Retinal pigment epithelial cell (primary cell): ENCODE measurements at regions not wholly inside any gene's neighbourhood (a gene's known extent, or its start where the extent isn't known, plus 50 kb on each side); places are given as distances from the start of the nearest gene placed in this dataset.

Source experiments
- DNase-seq: peaks from one replicate; pipeline ENCODE4 v3.0.0-alpha.2; 2010; ENCODE audit warnings: low read depth
- H3K4me3 ChIP-seq: 2 replicates; pipeline ENCODE4 v1.5.1; 2011; ENCODE audit warnings: mild to moderate bottlenecking, low read length, control low read depth, moderate library complexity
- TF ChIP-seq, protein P1 (sequence below): conservative IDR thresholded peaks from 2 replicates; pipeline ENCODE4 v1.5.1; 2011; ENCODE audit warnings: low read depth, low read length, control low read depth, inconsistent platforms

DNA sequence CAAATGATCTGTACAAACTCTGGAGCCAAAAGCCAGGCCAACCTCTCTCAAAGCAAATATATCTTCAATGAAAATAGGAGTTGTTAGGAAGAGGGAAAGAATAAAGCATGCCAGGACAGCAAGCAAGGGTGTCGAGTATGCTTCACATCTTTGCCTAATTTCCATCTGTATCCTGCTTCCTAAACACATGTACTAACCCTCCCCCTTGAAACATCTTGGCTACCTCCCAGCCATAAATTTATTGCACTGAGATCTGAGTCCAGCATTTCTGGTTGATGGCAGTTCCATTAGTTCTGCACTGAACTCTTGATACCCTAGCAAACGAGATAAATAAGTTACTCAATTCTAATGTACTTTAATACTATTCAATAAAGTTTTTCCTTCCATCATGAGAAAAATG, 430.5 kb upstream of the TRAM1L1 start:
- H3K4me3 ChIP-seq, result no peak overlapping the region
- TF ChIP-seq, protein P1, sequence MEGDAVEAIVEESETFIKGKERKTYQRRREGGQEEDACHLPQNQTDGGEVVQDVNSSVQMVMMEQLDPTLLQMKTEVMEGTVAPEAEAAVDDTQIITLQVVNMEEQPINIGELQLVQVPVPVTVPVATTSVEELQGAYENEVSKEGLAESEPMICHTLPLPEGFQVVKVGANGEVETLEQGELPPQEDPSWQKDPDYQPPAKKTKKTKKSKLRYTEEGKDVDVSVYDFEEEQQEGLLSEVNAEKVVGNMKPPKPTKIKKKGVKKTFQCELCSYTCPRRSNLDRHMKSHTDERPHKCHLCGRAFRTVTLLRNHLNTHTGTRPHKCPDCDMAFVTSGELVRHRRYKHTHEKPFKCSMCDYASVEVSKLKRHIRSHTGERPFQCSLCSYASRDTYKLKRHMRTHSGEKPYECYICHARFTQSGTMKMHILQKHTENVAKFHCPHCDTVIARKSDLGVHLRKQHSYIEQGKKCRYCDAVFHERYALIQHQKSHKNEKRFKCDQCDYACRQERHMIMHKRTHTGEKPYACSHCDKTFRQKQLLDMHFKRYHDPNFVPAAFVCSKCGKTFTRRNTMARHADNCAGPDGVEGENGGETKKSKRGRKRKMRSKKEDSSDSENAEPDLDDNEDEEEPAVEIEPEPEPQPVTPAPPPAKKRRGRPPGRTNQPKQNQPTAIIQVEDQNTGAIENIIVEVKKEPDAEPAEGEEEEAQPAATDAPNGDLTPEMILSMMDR, result no peak
- DNase-seq, result no peak

- TF ChIP-seq, protein P1, result no peak
- H3K4me3 ChIP-seq, result no peak overlapping the region
- no peak for DNase-seq
Observed at GRCh38 chr4:117527601-117528000, 442.2 kb upstream of the TRAM1L1 start.

- TF ChIP-seq, protein P1, result no peak
- H3K4me3 ChIP-seq, result no peak overlapping the region
- no peak for DNase-seq
Observed at GRCh38 chr4:117529401-117529800, 444.0 kb upstream of the TRAM1L1 start.

DNA sequence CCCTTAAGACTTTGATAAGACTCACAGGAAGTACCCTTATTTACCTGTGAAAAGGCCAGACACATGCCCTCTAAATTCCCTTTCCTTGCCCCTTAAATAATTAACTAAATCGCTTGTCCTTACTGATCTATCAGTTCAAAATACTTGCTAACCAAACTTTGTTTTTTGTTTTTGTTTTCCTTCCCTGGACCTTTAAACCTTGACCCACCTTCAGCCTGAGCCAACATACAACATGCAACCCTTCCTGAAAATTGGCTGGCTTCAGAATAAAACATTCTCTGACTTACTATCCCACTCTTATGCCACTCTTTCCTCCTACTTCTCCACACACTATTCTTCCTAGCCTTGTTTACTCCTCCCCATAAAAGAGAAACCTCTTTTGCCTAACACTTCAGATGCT, 448.1 kb upstream of the TRAM1L1 start:
- TF ChIP-seq, protein P1, result no peak
- DNase-seq, result no peak
- no peak overlapping the region for H3K4me3 ChIP-seq

DNA sequence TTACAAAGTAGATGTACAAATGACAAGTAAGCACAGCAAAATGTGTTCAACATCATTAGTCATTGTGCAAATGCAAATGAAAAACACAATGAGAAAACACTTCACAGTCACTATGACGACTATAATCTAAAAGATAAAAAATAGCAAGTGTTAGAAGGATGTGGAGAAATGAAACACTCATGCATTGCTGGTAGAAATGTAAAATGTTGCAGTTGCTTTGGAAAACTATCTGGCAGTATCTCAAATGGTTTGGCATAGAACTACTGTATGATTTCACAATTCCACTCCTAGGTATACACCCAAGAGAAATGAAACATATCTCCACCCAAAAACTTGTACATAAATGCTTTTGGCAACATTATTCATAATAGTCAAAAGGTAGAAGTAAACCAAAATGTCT, 459.7 kb upstream of the TRAM1L1 start:
- no peak overlapping the region for H3K4me3 ChIP-seq
- DNase-seq, result no peak
- TF ChIP-seq, protein P1, result no peak

DNA sequence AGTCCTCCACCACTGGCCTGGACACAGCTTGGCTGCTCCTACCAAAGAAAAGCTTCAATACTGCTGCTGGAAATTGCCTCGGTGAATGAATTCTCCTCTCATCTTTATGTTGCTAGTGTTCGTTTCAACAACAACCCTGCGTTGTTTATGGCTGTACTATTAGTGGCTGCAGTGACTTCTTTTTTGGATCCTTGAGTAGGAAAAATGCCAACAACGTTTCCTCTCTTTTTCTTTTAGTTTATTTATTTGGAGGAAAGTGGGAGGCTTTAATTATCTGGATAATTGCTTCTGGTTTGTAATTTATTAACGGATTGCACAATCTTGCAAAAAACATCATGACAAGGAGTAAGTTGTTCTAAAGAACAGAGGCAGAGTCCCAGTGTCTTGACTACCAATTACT, 464.1 kb upstream of the TRAM1L1 start:
- H3K4me3 ChIP-seq, result no peak overlapping the region
- DNase-seq, result no peak
- TF ChIP-seq, protein P1, result no peak

GRCh38 chr4:117550085-117550484, 464.7 kb upstream of the TRAM1L1 start:
- no peak overlapping the region for H3K4me3 ChIP-seq
- TF ChIP-seq, protein P1, result no peak
- no peak for DNase-seq
